ENCODE measurements at regions not wholly inside any gene's neighbourhood (a gene's known extent, or its start where the extent isn't known, plus 50 kb on each side); places are given as distances from the start of the nearest gene placed in this dataset.

- no peak for TF ChIP-seq CTCF (IDR thresholded peaks at IDR 0.05; ENCODE audit: low read depth, low read length, missing control alignments)
- no peak for DNase-seq (ENCODE audit: low read depth)
- in situ Hi-C loops (cut with HindIII; ENCODE audit: low sequenced_read_pairs) = no loop called here
- no peak overlapping the region for H3K4me3 ChIP-seq (ENCODE audit: low read depth, low read length)
Measured at GRCh38 chr5:165576678-165577275, 2071.4 kb downstream of the MAT2B start.

DNA sequence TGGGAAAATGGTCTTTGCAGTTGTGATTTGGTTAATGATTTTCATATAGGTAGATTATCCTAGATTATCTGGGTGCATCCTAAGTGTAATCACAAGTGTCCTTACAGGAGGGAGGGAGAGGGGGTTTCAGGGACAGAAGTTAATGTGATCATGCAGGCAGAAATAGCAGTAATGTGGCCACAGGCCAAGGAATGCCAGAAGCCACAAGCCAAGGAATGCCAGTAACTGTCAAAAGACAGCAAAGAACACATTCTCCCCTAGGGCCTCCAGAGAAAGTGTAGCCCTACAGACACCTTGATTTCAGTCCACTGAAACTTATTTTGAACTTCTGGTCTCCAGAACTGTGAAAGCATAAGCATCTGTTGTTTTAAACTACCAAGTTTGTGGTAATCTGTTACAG, 2074.5 kb downstream of the MAT2B start:
- no peak for TF ChIP-seq CTCF (IDR thresholded peaks at IDR 0.05; ENCODE audit: low read depth, low read length, missing control alignments)
- H3K4me3 ChIP-seq (ENCODE audit: low read depth, low read length) = no peak overlapping the region
- in situ Hi-C loops (cut with HindIII; ENCODE audit: low sequenced_read_pairs) = no loop called here
- peak; percentile 51 for DNase-seq (ENCODE audit: low read depth)

GRCh38 chr5:165594693-165595092, 2089.3 kb downstream of the MAT2B start:
- TF ChIP-seq CTCF (IDR thresholded peaks at IDR 0.05; ENCODE audit: low read depth, low read length, missing control alignments) = no peak
- in situ Hi-C loops (cut with HindIII; ENCODE audit: low sequenced_read_pairs) = no loop called here
- DNase-seq (ENCODE audit: low read depth) = no peak
- no peak overlapping the region for H3K4me3 ChIP-seq (ENCODE audit: low read depth, low read length)

GRCh38 chr5:165602529-165602928, 2097.1 kb downstream of the MAT2B start:
- in situ Hi-C loops (cut with HindIII; ENCODE audit: low sequenced_read_pairs) = no loop called here
- TF ChIP-seq CTCF (IDR thresholded peaks at IDR 0.05; ENCODE audit: low read depth, low read length, missing control alignments) = no peak
- DNase-seq (ENCODE audit: low read depth) = no peak
- no peak overlapping the region for H3K4me3 ChIP-seq (ENCODE audit: low read depth, low read length)

DNA sequence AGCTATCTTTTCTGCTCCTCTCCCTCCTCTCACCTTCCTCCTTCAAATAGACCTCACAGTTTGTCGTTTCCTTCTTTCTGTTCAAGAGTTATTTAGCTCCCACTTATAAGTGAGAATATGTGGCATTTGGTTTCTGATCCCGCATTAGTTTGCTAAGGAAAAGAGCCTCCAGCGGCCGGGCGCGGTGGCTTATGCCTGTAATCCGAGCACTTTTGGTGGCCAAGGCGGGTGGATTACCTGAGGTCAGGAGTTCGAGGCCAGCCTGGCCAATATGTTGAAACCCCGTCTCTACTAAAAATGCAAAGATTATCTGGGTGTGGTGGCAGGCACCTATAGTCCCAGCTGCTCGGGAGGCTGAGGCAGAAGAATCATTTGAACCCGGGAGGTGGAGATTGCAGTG, 2101.6 kb downstream of the MAT2B start:
- TF ChIP-seq CTCF (IDR thresholded peaks at IDR 0.05; ENCODE audit: low read depth, low read length, missing control alignments) = no peak
- no peak overlapping the region for H3K4me3 ChIP-seq (ENCODE audit: low read depth, low read length)
- in situ Hi-C loops (cut with HindIII; ENCODE audit: low sequenced_read_pairs) = no loop called here
- DNase-seq (ENCODE audit: low read depth) = no peak

DNA sequence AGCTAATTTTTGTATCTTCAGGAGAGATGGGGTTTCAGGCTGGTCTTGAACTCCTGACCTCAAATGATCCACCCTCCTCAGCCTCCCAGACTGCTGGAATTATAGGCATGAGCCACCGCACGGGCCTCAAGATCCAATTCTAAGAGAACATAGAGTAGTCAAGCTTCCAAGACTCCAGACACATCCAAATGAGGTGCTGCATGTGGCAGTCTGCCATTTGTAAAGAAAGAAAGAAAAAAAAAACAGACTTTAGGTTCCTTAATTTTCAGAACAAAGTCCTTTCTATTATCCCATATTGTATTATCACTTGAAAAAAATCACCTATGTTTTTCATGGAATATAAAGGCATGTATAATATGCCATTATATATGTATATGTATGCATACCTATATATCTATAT, 2104.5 kb downstream of the MAT2B start:
- H3K4me3 ChIP-seq (ENCODE audit: low read depth, low read length) = no peak overlapping the region
- in situ Hi-C loops (cut with HindIII; ENCODE audit: low sequenced_read_pairs) = no loop called here
- DNase-seq (ENCODE audit: low read depth) = no peak
- TF ChIP-seq CTCF (IDR thresholded peaks at IDR 0.05; ENCODE audit: low read depth, low read length, missing control alignments) = no peak

Measured in astrocyte of the cerebellum (primary cell).